Endothelial cell of umbilical vein (primary cell): ENCODE measurements at regions not wholly inside any gene's neighbourhood (a gene's known extent, or its start where the extent isn't known, plus 50 kb on each side); places are given as distances from the start of the nearest gene placed in this dataset.

Source experiments
- BruUV-seq: library from RNA; stranded (reverse); fragments of 400-500 nt; replicated peaks from 2 replicates; lab custom pipeline; 2021; lab: Mats Ljungman, UMichigan
- CTCF ChIA-PET: fragments of 300-600, 350-600 bp; sonication (Branson Sonifier 250); formaldehyde crosslinking; loops from one replicate; lab custom pipeline; 2021; ENCODE audit warnings: antibody characterized with exemption, inconsistent platforms; lab: Charles Lee
- POLR2A ChIA-PET: fragments of 300-600, 350-600 bp; sonication (Branson Sonifier 250); formaldehyde crosslinking; loops from one replicate; lab custom pipeline; 2021; ENCODE audit warnings: antibody characterized with exemption, inconsistent platforms; lab: Charles Lee
- DNase-seq: peaks from one replicate; pipeline ENCODE4 v3.0.0-alpha.2; 2011; ENCODE audit warnings: low read depth, low spot score
- FAIRE-seq: peaks from 2 replicates; lab custom pipeline; 2011; peaks lifted over from hg19 to GRCh38; lab: Jason Lieb, UNC
- H2AFZ ChIP-seq: 2 replicates; pipeline ENCODE4 v1.6.0; 2012; ENCODE audit warnings: low read depth, low read length, control low read depth, inconsistent platforms
- H3K27ac ChIP-seq: 2 replicates; pipeline ENCODE4 v1.5.1; 2011; ENCODE audit warnings: low read depth, mild to moderate bottlenecking, control low read depth, low read length, moderate library complexity; ENCODE audit not compliant: insufficient read depth
- H3K27me3 ChIP-seq, 2 experiments: 2 replicates each; pipeline versions ENCODE4 v1.6.0 to v1.6.1; 2011; ENCODE audit warnings: low read length in 2 of 2, mixed read lengths in 1 of 2; ENCODE audit not compliant: control insufficient read depth in 2 of 2, insufficient read depth in 2 of 2
- H3K36me3 ChIP-seq, 2 experiments: 2 replicates in 1 of 2; 3 replicates in 1 of 2; pipeline ENCODE4 v1.5.1; 2011; ENCODE audit warnings: low read length in 2 of 2, mild to moderate bottlenecking in 1 of 2, moderate library complexity in 1 of 2; ENCODE audit not compliant: control insufficient read depth in 2 of 2, insufficient read depth in 2 of 2; ENCODE audit errors: extremely low read depth in 1 of 2
- H3K4me1 ChIP-seq: 3 replicates; pipeline ENCODE4 v1.5.1; 2011; ENCODE audit warnings: mild to moderate bottlenecking, low read length; ENCODE audit not compliant: control insufficient read depth, insufficient read depth; ENCODE audit errors: extremely low read depth
- H3K4me2 ChIP-seq: 2 replicates; pipeline ENCODE4 v1.6.1; 2011; ENCODE audit warnings: low read length, control low read depth, mixed read lengths; ENCODE audit not compliant: insufficient read depth
- H3K4me3 ChIP-seq, 3 experiments: fragments of 200-600 bp in 1 of 3; sonication (generic), shearing (Covaris generic) in 1 of 3; replicated peaks in 1 of 3; 2 replicates each; pipeline ENCODE4 v1.5.1; 2011 to 2016; ENCODE audit warnings: control low read depth in 3 of 3, low read length in 3 of 3, mild to moderate bottlenecking in 2 of 3, inconsistent platforms in 1 of 3, low read depth in 1 of 3, moderate library complexity in 1 of 3; ENCODE audit not compliant: insufficient read depth in 1 of 3
- H3K79me2 ChIP-seq: 2 replicates; pipeline ENCODE4 v1.6.0; 2012; ENCODE audit warnings: low read length, inconsistent platforms; ENCODE audit not compliant: control insufficient read depth, insufficient read depth
- H3K9ac ChIP-seq: replicated peaks from 2 replicates; pipeline ENCODE3; 2011; ENCODE audit warnings: low read length, control low read depth; ENCODE audit not compliant: insufficient read depth; ENCODE audit errors: extremely low read depth
- H3K9me1 ChIP-seq: replicated peaks from 3 replicates; pipeline ENCODE4 v1.6.0; 2011; ENCODE audit warnings: mild to moderate bottlenecking, low read length; ENCODE audit not compliant: control insufficient read depth, insufficient read depth; ENCODE audit errors: extremely low read depth
- H3K9me3 ChIP-seq: replicated peaks from 2 replicates; pipeline ENCODE4 v1.5.1; 2012; ENCODE audit warnings: low read length, inconsistent platforms; ENCODE audit not compliant: control insufficient read depth, insufficient read depth
- H4K20me1 ChIP-seq: replicated peaks from 2 replicates; pipeline ENCODE3; 2011; ENCODE audit warnings: mild to moderate bottlenecking, low read length; ENCODE audit not compliant: control insufficient read depth, insufficient read depth; ENCODE audit errors: extremely low read depth
- EZH2 ChIP-seq: IDR thresholded peaks from 2 replicates; pipeline ENCODE4 v1.6.1; 2012; ENCODE audit warnings: borderline replicate concordance, low read depth, mild to moderate bottlenecking, moderate library complexity, low read length, inconsistent platforms; ENCODE audit not compliant: severe bottlenecking
- FOS ChIP-seq: IDR thresholded peaks from 2 replicates; pipeline ENCODE4 v1.6.1; 2011; ENCODE audit warnings: mild to moderate bottlenecking, low read length, moderate library complexity, borderline replicate concordance; ENCODE audit not compliant: insufficient read depth
- GATA2 ChIP-seq: IDR thresholded peaks from 2 replicates; pipeline ENCODE4 v1.7.0; 2011; ENCODE audit warnings: low read depth, mild to moderate bottlenecking, moderate library complexity, mixed read lengths, low read length; ENCODE audit not compliant: insufficient read length, insufficient read depth
- JUN ChIP-seq: IDR thresholded peaks from 2 replicates; pipeline ENCODE4 v1.6.1; 2011; ENCODE audit warnings: borderline replicate concordance, low read depth; ENCODE audit not compliant: insufficient read length, insufficient read depth
- MAX ChIP-seq: IDR thresholded peaks from 2 replicates; pipeline ENCODE4 v1.6.1; 2011; ENCODE audit not compliant: insufficient read depth, insufficient read length
- MYC ChIP-seq: IDR thresholded peaks from one replicate; pipeline ENCODE4 v1.6.1; 2011; ENCODE audit warnings: mild to moderate bottlenecking, low read depth, low read length
- POLR2A ChIP-seq: IDR thresholded peaks from 2 replicates; pipeline ENCODE4 v1.6.1; 2012; ENCODE audit warnings: low read depth, mild to moderate bottlenecking, control low read depth, low read length
- POLR2AphosphoS5 ChIP-seq: IDR thresholded peaks from 2 replicates; pipeline ENCODE4 v1.6.1; 2012; ENCODE audit warnings: low read depth, mild to moderate bottlenecking, control low read depth, low read length, moderate library complexity; ENCODE audit not compliant: insufficient read depth
- dilution Hi-C: fragments of 300-500 bp; cut with MboI; formaldehyde crosslinking; loops from one replicate; pipeline ENCODE4 v1.15.0; 2019; ENCODE audit warnings: low sequenced_read_pairs; ENCODE audit not compliant: extremely low pct_ligation_motif_present
- intact Hi-C: fragments of 100-400 bp; cut with micrococcal nuclease; formaldehyde crosslinking; loops from one replicate; pipeline ENCODE4 v1.10.0; 2022
- TF ChIP-seq, protein P1 (sequence below), 2 donors: IDR thresholded peaks; 1 replicate in 1 of 2; 2 replicates in 1 of 2; pipeline ENCODE4 v1.5.1; 2011; ENCODE audit warnings: low read length in 2 of 2, mild to moderate bottlenecking in 2 of 2, moderate library complexity in 2 of 2, control low read depth in 1 of 2, inconsistent platforms in 1 of 2, low read depth in 1 of 2; ENCODE audit not compliant: insufficient read depth in 1 of 2; ENCODE audit errors: extremely low read depth in 1 of 2

DNA sequence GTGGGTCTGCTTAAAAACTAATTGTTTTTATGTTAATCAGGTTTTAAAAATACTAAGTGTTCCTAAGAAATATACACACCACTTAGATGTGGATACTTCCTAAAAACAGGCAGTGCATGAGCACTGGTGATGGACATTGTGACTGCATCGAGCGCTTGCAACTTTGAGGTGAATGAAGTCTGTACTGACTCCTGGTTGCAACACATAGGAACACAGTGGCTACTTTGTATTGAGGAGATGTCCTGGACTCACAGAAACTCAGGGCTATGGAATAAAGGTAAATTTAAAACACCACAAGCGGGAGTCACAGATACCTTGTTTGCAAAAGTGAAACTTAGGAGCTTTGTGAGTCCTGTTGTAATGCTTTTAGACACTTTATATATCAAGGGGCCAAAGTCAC is 55.6 kb upstream of the POLR1H start:
- DNase-seq, result no peak
- Histone ChIP-seq H3K36me3 (no peaks in the 10 kb centered on the region), H3K4me3 (no peak overlapping the region), H3K27me3 (peaks cover 30 to 43% of the 10 kb centered on the region in 2 experiments), H3K9me3 (no peaks in the 10 kb centered on the region), H2AFZ (no peak overlapping the region), H3K4me2 (no peak overlapping the region), H3K4me1 (peaks cover 2% of the 10 kb centered on the region), H4K20me1 (no peaks in the 10 kb centered on the region), H3K27ac (no peak overlapping the region), H3K79me2 (no peaks in the 10 kb centered on the region), H3K9me1 (no peaks in the 10 kb centered on the region), H3K9ac (no peak overlapping the region)
- no TSS peak for BruUV-seq
- CTCF ChIA-PET, result interaction anchor here (1.1 to 1.5 kb wide), 3 partner anchors 9 to 158 kb away, joined by 3 to 4 read pairs (median 3); no protein-coding TSS in a partner anchor
- FAIRE-seq, result no peak
- intact Hi-C loops (no loop called here), dilution Hi-C loops (no loop called here)
- no peak for TF ChIP-seq POLR2A
- TF ChIP-seq POLR2AphosphoS5, result no peak
- TF ChIP-seq MYC, result no peak
- TF ChIP-seq MAX, result no peak
- TF ChIP-seq GATA2, result no peak
- TF ChIP-seq FOS, result no peak
- no peak for TF ChIP-seq JUN
- TF ChIP-seq, protein P1, sequence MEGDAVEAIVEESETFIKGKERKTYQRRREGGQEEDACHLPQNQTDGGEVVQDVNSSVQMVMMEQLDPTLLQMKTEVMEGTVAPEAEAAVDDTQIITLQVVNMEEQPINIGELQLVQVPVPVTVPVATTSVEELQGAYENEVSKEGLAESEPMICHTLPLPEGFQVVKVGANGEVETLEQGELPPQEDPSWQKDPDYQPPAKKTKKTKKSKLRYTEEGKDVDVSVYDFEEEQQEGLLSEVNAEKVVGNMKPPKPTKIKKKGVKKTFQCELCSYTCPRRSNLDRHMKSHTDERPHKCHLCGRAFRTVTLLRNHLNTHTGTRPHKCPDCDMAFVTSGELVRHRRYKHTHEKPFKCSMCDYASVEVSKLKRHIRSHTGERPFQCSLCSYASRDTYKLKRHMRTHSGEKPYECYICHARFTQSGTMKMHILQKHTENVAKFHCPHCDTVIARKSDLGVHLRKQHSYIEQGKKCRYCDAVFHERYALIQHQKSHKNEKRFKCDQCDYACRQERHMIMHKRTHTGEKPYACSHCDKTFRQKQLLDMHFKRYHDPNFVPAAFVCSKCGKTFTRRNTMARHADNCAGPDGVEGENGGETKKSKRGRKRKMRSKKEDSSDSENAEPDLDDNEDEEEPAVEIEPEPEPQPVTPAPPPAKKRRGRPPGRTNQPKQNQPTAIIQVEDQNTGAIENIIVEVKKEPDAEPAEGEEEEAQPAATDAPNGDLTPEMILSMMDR (IDR thresholded peaks at IDR 0.05; ENCODE audit: extremely low read depth in 1 of 2, insufficient read depth in 1 of 2, low read depth in 1 of 2, low read length in 2 of 2), result no peak
- TF ChIP-seq EZH2, result no peak
- POLR2A ChIA-PET, result no interaction called here
